GM19023 (cell line): ENCODE measurements at regions not wholly inside any gene's neighbourhood (a gene's known extent, or its start where the extent isn't known, plus 50 kb on each side); places are given as distances from the start of the nearest gene placed in this dataset.
A peak's percentile ranks its signal among the peaks of the same experiment; 100 is the strongest.
"Not testable (repeated sequence)": the region's sequence is repeated elsewhere in the genome, so short reads cannot be mapped to it uniquely, and the experiment has no call there.

Experiments
- ATAC-seq: cut with Tn5 transposase; IDR thresholded peaks from one replicate; pipeline ENCODE4 v1.9.1; 2021; ENCODE audit warnings: mild to moderate bottlenecking, moderate library complexity; ENCODE audit not compliant: unreplicated experiment

DNA sequence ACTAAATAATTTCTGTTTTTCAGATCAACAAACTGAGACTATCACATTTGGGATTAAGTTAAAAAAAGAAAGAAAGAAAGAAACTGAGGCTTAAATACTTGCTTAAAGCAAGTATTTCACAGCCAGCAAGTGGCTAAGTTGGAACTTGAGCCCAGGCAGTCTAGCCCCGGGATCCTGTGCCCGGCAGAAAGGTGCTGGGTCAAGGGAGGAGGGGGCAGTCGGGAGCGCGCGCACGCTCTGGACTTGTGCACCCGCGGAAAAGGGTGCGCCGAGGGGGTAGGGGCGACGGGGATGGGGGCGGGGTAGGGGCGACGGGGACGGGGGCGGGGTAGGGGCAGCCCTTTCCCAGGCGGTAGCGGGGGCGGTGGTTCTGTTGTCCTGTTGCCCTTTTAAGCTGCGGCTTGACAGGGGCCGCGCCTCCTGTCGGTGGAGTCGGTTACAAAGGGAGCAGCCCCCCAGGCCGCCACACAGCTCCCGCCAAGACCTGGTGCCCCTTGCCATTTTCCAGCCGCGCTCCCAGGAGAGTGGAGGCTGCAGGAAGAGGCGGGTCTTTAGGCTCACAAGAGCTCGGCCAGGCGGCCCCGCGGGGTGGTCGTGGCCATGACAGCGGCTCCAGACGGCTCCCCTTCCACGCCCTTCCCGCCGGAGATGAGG is 60.6 kb downstream of the GOLGA8T start:
- not testable (repeated sequence) for ATAC-seq

DNA sequence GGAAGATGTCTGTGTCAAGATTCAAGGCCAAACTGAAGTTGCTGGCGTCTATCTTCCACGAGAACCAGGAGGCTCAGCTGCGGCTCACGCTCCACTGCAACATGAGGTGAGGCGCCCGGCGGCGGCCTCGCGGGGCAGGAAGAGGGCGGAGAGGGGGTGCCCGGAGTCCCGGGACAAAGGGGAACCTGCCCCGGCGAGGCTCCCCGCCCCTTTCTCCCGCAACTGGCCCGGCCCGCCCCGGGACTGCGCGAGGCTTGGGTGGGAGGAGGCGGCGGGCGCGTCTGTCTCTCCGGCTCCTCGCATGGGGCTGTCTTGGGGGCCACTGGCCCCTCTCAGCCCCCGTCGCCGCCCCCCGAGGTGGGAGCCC is 61.1 kb downstream of the GOLGA8T start:
- ATAC-seq = not testable (repeated sequence)

DNA sequence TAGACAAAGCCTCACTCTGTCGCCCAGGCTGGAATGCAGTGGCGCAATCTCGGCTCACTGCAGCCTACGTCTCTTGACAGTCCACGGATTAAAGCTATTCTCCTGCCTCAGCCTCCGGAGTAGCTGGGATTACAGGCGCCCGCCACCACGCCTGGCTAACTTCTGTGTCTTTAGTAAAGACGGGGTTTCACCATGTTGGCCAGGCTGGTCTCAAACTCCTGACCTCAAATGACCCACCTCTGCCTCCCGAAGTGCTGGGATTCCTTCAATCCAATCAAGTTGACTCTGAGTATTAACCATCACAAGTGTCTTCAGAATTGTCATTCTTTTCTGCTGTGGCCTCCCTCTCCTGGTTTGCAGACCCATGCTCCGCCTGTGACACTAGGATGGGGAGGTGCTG is 61.9 kb downstream of the GOLGA8T start:
- ATAC-seq = not testable (repeated sequence)

GRCh38 chr15:30201517-30201916 is 66.7 kb downstream of the GOLGA8T start:
- not testable (repeated sequence) for ATAC-seq

DNA sequence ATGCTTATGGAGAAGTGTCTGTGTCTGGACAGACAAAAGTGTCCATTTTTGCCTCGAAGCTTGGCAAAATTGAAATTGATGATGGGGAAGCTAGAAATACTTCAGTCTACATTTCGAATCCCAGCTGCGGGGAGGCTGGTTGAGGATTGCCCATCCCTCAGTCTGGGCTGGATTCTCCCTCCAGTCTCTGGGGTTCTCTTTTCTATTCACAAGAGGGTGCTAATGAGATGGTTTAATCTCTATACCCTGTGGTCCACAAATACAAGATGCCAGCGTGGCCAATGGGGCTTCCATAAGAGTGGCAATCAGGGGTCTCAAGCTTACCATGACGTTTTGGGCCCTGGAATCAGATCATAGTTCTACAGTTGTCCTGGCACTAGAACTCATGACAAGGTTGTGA is 78.9 kb downstream of the GOLGA8T start:
- not testable (repeated sequence) for ATAC-seq

- not testable (repeated sequence) for ATAC-seq
Measured at GRCh38 chr15:30221803-30222202, 87.0 kb downstream of the GOLGA8T start.

GRCh38 chr15:30222798-30223591 is 88.1 kb downstream of the GOLGA8T start:
- ATAC-seq = not testable (repeated sequence)

DNA sequence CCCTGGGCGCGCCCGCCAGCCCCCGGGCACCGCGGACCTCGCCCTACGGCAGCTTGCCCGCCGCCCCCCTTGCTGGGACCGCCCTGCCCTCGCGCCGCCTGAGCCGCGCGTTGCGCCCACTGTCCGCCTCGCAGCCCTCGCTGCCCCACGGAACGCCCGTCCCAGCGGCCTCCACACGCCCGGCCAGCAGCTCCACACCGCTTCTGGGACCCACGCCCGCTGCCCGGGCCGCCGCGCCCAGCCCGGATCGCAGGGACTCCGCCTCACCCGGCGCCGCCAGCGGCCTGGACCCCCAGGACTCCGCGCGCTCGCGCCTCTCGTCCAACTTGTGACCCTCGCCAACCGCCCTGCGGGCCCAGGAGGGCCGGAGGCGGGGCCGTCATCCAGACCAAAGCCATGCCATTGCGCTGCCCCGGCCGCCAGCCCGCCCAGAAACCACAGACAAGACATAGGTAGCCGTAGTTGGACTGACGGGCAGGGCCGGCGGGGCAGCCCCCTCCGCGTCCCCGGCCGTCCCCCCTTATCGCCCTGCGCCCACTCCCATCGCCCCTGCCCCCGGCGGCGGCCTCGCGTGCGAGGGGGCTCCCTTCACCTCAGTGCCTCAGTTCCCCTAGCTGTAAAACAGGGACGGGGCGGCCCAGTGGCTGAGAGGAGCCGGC is 90.5 kb downstream of the GOLGA8T start:
- not testable (repeated sequence) for ATAC-seq

GRCh38 chr15:30261432-30262141 is 126.7 kb downstream of the GOLGA8T start:
- not testable (repeated sequence) for ATAC-seq

DNA sequence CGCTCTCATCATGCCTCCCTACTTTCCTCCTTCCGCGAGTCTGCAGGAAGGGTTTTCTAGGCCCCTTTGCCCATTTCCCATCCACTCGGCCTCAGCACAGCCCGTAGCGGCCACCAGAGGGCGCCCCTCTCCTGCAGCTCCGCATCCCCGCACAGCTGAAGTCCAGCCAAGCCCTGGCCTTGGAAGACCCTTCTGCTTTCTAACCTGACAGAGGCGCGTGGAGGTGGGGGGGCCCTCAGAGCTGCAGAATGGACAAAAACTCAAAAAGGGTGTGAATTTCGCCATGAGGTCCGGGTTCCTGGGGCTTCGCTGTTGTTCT is 127.2 kb downstream of the GOLGA8T start:
- ATAC-seq = peak; percentile 54

DNA sequence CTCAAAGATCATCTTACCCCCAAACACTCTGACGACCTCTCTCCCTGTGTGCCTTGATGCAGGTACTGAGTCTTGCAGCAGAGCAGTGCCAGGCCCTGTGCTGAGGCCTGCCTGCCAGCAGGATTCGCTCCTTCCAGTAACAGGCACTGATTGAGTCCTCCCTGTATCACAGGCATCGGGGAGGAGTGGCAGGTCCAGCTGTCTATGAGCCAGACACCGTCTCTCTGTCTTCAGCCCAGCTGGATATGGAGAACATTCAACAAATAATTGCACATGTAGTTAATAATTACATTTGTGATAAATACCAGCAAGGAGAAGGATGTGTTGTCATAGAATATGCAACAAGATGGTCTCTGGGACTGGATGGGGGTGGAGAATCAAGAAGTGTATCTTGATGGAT is 129.1 kb downstream of the GOLGA8T start:
- not testable (repeated sequence) for ATAC-seq

DNA sequence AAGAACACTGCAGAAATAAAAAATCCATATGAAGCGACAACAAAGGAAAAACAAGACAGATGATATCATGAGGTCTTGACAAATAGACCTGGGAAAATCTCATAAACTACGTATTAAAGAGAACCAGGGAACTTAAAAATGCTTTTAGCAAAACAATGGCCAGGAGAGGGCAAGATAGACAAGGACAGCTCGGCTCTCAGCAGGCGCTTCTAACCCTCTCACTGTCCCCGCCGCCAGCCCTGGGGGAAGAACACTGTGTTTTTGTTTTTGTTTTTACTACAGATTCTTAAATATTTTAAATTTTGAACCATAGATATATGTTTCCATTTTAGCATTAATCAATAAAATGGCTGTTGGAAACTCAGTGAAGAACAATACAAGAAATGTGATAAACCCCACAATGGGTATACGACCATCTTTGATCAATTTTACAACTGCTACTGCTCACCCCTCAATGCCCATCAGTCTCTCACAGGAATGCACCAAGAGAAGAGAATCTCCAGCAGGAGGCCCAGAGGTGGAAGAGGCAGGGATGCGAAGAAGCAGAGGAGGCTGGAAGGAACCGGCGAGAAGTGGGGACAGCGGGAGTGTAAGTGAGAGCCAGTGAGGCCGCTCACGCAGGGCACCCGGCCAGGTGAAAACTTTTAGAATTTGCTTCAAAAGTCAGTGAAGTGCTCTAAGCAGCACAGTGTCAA is 98.0 kb downstream of the CHRFAM7A start:
- not testable (repeated sequence) for ATAC-seq

DNA sequence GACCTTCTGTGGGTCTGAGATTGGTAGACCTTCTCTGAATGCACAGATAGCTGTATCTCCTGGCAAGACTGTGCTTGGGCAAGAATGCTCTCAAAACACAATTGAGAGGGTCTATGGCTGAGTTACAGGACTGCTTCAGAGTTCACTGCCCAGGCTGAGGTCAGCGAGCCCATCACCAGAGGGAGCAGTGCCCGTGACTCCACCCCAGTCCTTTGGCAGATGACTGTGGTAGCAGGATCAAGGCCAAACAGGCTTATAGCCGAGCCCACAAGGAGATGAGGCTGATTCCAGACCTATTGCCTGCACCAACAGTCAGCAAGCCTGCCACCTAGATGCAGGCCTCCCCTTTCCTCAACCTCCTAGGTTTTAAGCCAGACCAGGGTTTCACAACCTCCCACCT is 89.4 kb downstream of the CHRFAM7A start:
- not testable (repeated sequence) for ATAC-seq
